ENCODE measurements at regions not wholly inside any gene's neighbourhood (a gene's known extent, or its start where the extent isn't known, plus 50 kb on each side); places are given as distances from the start of the nearest gene placed in this dataset.

- Histone ChIP-seq H3K14ac (ENCODE audit: low read length) (no peak overlapping the region), H2BK5ac (ENCODE audit: low read length) (no peak overlapping the region), H2BK15ac (ENCODE audit: low read length) (no peak overlapping the region), H2BK12ac (ENCODE audit: low read length) (no peak overlapping the region), H3K27ac (replicated peaks; ENCODE audit: low read length) (no peak overlapping the region), H3K4me2 (ENCODE audit: insufficient read depth, low read length, poor library complexity, severe bottlenecking) (no peak overlapping the region), H4K8ac (ENCODE audit: low read depth, low read length) (no peak overlapping the region), H3K18ac (ENCODE audit: low read length) (no peak overlapping the region), H3K27me3 (ENCODE audit: control insufficient read depth in 3 of 3, insufficient read depth in 3 of 3, low read depth in 1 of 3, low read length in 3 of 3) (peaks cover 0 to 8% (median 0%) of the 10 kb centered on the region in 3 experiments), H3K9me3 (replicated peaks in 1 of 2; ENCODE audit: control insufficient read depth in 2 of 2, insufficient read depth in 1 of 2, low read depth in 1 of 2, low read length in 2 of 2) (peaks cover 0 to 2% of the 10 kb centered on the region in 2 donors), H3K4ac (ENCODE audit: low read length) (no peak overlapping the region), H4K91ac (ENCODE audit: low read depth, low read length, poor library complexity) (no peak overlapping the region), H3K36me3 (replicated peaks in 1 of 2; ENCODE audit: control insufficient read depth in 2 of 2, insufficient read depth in 2 of 2, low read length in 2 of 2) (no peaks in the 10 kb centered on the region), H3K9ac (ENCODE audit: low read depth, low read length, poor library complexity) (no peak overlapping the region), H3K4me1 (ENCODE audit: control insufficient read depth in 2 of 2, insufficient read depth in 1 of 2, low read depth in 1 of 2, low read length in 2 of 2) (peaks cover 0 to 2% of the 10 kb centered on the region in 2 donors), H3K4me3 (ENCODE audit: low read length in 2 of 2) (no peak overlapping the region), H2BK120ac (ENCODE audit: low read depth, low read length) (no peak overlapping the region), H3K23ac (ENCODE audit: low read depth, low read length, poor library complexity) (no peak overlapping the region), H3K79me1 (ENCODE audit: low read depth, low read length) (no peaks in the 10 kb centered on the region), H2AK5ac (ENCODE audit: low read depth, low read length) (no peak overlapping the region), H2AFZ (ENCODE audit: low read length) (no peak overlapping the region)
- no peak for DNase-seq (ENCODE audit: low spot score)
- WGBS, 2 donors (ENCODE audit: extremely low coverage in 2 of 2, insufficient read length in 2 of 2, insufficient replicate concordance in 1 of 2) = no CpG with 5 or more reads among the region's 6 CpGs
Measured at GRCh38 chr16:86184185-86184584, 285.2 kb downstream of the IRF8 start.

GRCh38 chr16:86185089-86185488 is 286.1 kb downstream of the IRF8 start:
- H3K4me2 ChIP-seq (ENCODE audit: insufficient read depth, low read length, poor library complexity, severe bottlenecking) = no peak overlapping the region
- H3K79me1 ChIP-seq (ENCODE audit: low read depth, low read length) = no peaks in the 10 kb centered on the region
- no peak overlapping the region for H2AFZ ChIP-seq (ENCODE audit: low read length)
- H2AK5ac ChIP-seq (ENCODE audit: low read depth, low read length) = no peak overlapping the region
- H3K14ac ChIP-seq (ENCODE audit: low read length) = no peak overlapping the region
- no peak overlapping the region for H3K4ac ChIP-seq (ENCODE audit: low read length)
- H3K9me3 ChIP-seq (replicated peaks in 1 of 2; ENCODE audit: control insufficient read depth in 2 of 2, insufficient read depth in 1 of 2, low read depth in 1 of 2, low read length in 2 of 2) = peaks cover 0 to 2% of the 10 kb centered on the region in 2 donors
- peaks cover 0 to 15% (median 0%) of the 10 kb centered on the region in 3 experiments for H3K27me3 ChIP-seq (ENCODE audit: control insufficient read depth in 3 of 3, insufficient read depth in 3 of 3, low read depth in 1 of 3, low read length in 3 of 3)
- H3K9ac ChIP-seq (ENCODE audit: low read depth, low read length, poor library complexity) = no peak overlapping the region
- H2BK5ac ChIP-seq (ENCODE audit: low read length) = no peak overlapping the region
- H4K91ac ChIP-seq (ENCODE audit: low read depth, low read length, poor library complexity) = no peak overlapping the region
- H2BK120ac ChIP-seq (ENCODE audit: low read depth, low read length) = no peak overlapping the region
- no peak overlapping the region for H3K23ac ChIP-seq (ENCODE audit: low read depth, low read length, poor library complexity)
- no peak overlapping the region for H4K8ac ChIP-seq (ENCODE audit: low read depth, low read length)
- H3K27ac ChIP-seq (replicated peaks; ENCODE audit: low read length) = no peak overlapping the region
- no peak overlapping the region for H2BK12ac ChIP-seq (ENCODE audit: low read length)
- no peak overlapping the region for H3K18ac ChIP-seq (ENCODE audit: low read length)
- no CpG with 5 or more reads among the region's 6 CpGs for WGBS, 2 donors (ENCODE audit: extremely low coverage in 2 of 2, insufficient read length in 2 of 2, insufficient replicate concordance in 1 of 2)
- no peaks in the 10 kb centered on the region for H3K36me3 ChIP-seq (replicated peaks in 1 of 2; ENCODE audit: control insufficient read depth in 2 of 2, insufficient read depth in 2 of 2, low read length in 2 of 2)
- peaks cover 0 to 2% of the 10 kb centered on the region in 2 donors for H3K4me1 ChIP-seq (ENCODE audit: control insufficient read depth in 2 of 2, insufficient read depth in 1 of 2, low read depth in 1 of 2, low read length in 2 of 2)
- H2BK15ac ChIP-seq (ENCODE audit: low read length) = no peak overlapping the region
- DNase-seq (ENCODE audit: low spot score) = no peak
- H3K4me3 ChIP-seq (ENCODE audit: low read length in 2 of 2) = no peak overlapping the region

DNA sequence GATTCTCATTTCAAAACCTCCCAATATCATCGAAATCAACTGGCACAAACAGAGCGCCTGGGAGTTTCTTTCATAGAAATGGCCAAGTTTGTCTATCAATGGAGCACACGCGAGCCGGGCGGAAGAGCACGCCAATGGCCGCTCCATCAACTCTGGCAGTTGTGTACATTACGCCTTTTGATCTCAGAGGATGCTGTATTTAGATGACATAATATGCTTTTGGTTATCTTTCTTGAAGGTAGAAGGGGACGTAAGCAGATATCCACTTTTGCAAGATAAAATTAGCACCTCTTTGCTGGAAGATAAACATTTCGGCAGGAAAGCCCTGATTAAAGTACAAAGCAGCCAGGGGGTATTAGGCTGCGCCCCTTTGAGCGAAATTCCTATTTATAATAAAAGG is 287.4 kb downstream of the IRF8 start:
- Histone ChIP-seq H3K14ac (ENCODE audit: low read length) (no peak overlapping the region), H3K18ac (ENCODE audit: low read length) (no peak overlapping the region), H2BK15ac (ENCODE audit: low read length) (no peak overlapping the region), H3K4me1 (ENCODE audit: control insufficient read depth in 2 of 2, insufficient read depth in 1 of 2, low read depth in 1 of 2, low read length in 2 of 2) (no peaks in the 10 kb centered on the region), H3K23ac (ENCODE audit: low read depth, low read length, poor library complexity) (no peak overlapping the region), H2AK5ac (ENCODE audit: low read depth, low read length) (no peak overlapping the region), H3K27me3 (ENCODE audit: control insufficient read depth in 3 of 3, insufficient read depth in 3 of 3, low read depth in 1 of 3, low read length in 3 of 3) (peaks cover 0 to 22% (median 0%) of the 10 kb centered on the region in 3 experiments), H3K79me1 (ENCODE audit: low read depth, low read length) (no peaks in the 10 kb centered on the region), H3K9ac (ENCODE audit: low read depth, low read length, poor library complexity) (no peak overlapping the region), H3K9me3 (replicated peaks in 1 of 2; ENCODE audit: control insufficient read depth in 2 of 2, insufficient read depth in 1 of 2, low read depth in 1 of 2, low read length in 2 of 2) (peaks cover 0 to 2% of the 10 kb centered on the region in 2 donors), H2BK5ac (ENCODE audit: low read length) (no peak overlapping the region), H4K8ac (ENCODE audit: low read depth, low read length) (no peak overlapping the region), H3K4me3 (ENCODE audit: low read length in 2 of 2) (no peak overlapping the region), H2BK12ac (ENCODE audit: low read length) (no peak overlapping the region), H2BK120ac (ENCODE audit: low read depth, low read length) (no peak overlapping the region), H4K91ac (ENCODE audit: low read depth, low read length, poor library complexity) (no peak overlapping the region), H3K27ac (replicated peaks; ENCODE audit: low read length) (no peak overlapping the region), H3K4ac (ENCODE audit: low read length) (no peak overlapping the region), H3K4me2 (ENCODE audit: insufficient read depth, low read length, poor library complexity, severe bottlenecking) (no peak overlapping the region), H2AFZ (ENCODE audit: low read length) (no peak overlapping the region), H3K36me3 (replicated peaks in 1 of 2; ENCODE audit: control insufficient read depth in 2 of 2, insufficient read depth in 2 of 2, low read length in 2 of 2) (no peaks in the 10 kb centered on the region)
- no peak for DNase-seq (ENCODE audit: low spot score)
- no CpG with 5 or more reads among the region's 13 CpGs for WGBS, 2 donors (ENCODE audit: extremely low coverage in 2 of 2, insufficient read length in 2 of 2, insufficient replicate concordance in 1 of 2)

GRCh38 chr16:86189934-86190333 is 291.0 kb downstream of the IRF8 start:
- H3K79me1 ChIP-seq (ENCODE audit: low read depth, low read length) = no peaks in the 10 kb centered on the region
- H3K27me3 ChIP-seq (ENCODE audit: control insufficient read depth in 3 of 3, insufficient read depth in 3 of 3, low read depth in 1 of 3, low read length in 3 of 3) = peaks cover 0 to 55% (median 2%) of the 10 kb centered on the region in 3 experiments
- H2BK120ac ChIP-seq (ENCODE audit: low read depth, low read length) = no peak overlapping the region
- no peak overlapping the region for H3K27ac ChIP-seq (replicated peaks; ENCODE audit: low read length)
- no peaks in the 10 kb centered on the region for H3K9me3 ChIP-seq (replicated peaks in 1 of 2; ENCODE audit: control insufficient read depth in 2 of 2, insufficient read depth in 1 of 2, low read depth in 1 of 2, low read length in 2 of 2)
- H2BK15ac ChIP-seq (ENCODE audit: low read length) = no peak overlapping the region
- no peak overlapping the region for H3K4me3 ChIP-seq (ENCODE audit: low read length in 2 of 2)
- no peak overlapping the region for H4K91ac ChIP-seq (ENCODE audit: low read depth, low read length, poor library complexity)
- no peak overlapping the region for H2BK5ac ChIP-seq (ENCODE audit: low read length)
- no peaks in the 10 kb centered on the region for H3K36me3 ChIP-seq (replicated peaks in 1 of 2; ENCODE audit: control insufficient read depth in 2 of 2, insufficient read depth in 2 of 2, low read length in 2 of 2)
- no peak overlapping the region for H4K8ac ChIP-seq (ENCODE audit: low read depth, low read length)
- no peak overlapping the region for H3K9ac ChIP-seq (ENCODE audit: low read depth, low read length, poor library complexity)
- H3K14ac ChIP-seq (ENCODE audit: low read length) = no peak overlapping the region
- no CpG with 5 or more reads among the region's 4 CpGs for WGBS, 2 donors (ENCODE audit: extremely low coverage in 2 of 2, insufficient read length in 2 of 2, insufficient replicate concordance in 1 of 2)
- H3K4ac ChIP-seq (ENCODE audit: low read length) = no peak overlapping the region
- no peak overlapping the region for H3K23ac ChIP-seq (ENCODE audit: low read depth, low read length, poor library complexity)
- DNase-seq (ENCODE audit: low spot score) = no peak
- H2AK5ac ChIP-seq (ENCODE audit: low read depth, low read length) = no peak overlapping the region
- H2BK12ac ChIP-seq (ENCODE audit: low read length) = no peak overlapping the region
- H3K18ac ChIP-seq (ENCODE audit: low read length) = no peak overlapping the region
- H2AFZ ChIP-seq (ENCODE audit: low read length) = no peak overlapping the region
- H3K4me2 ChIP-seq (ENCODE audit: insufficient read depth, low read length, poor library complexity, severe bottlenecking) = no peak overlapping the region
- H3K4me1 ChIP-seq (ENCODE audit: control insufficient read depth in 2 of 2, insufficient read depth in 1 of 2, low read depth in 1 of 2, low read length in 2 of 2) = no peaks in the 10 kb centered on the region
